MG63 (cell line): ENCODE measurements at regions not wholly inside any gene's neighbourhood (a gene's known extent, or its start where the extent isn't known, plus 50 kb on each side); places are given as distances from the start of the nearest gene placed in this dataset.
"Not testable (repeated sequence)": the region's sequence is repeated elsewhere in the genome, so short reads cannot be mapped to it uniquely, and the experiment has no call there.

Experiments
- DNase-seq: peaks from one replicate; pipeline ENCODE4 v3.0.0-alpha.2; 2020
- H3K27me3 ChIP-seq: fragments of 250-450 bp; sonication (Bioruptor Pico); 2 replicates; pipeline ENCODE4 v1.5.1; 2020; ENCODE audit warnings: mild to moderate bottlenecking, moderate library complexity
- H3K36me3 ChIP-seq: fragments of 250-450 bp; sonication (Bioruptor Pico); 2 replicates; pipeline ENCODE4 v1.5.1; 2020; ENCODE audit warnings: mild to moderate bottlenecking, moderate library complexity
- H3K4me3 ChIP-seq: fragments of 250-450 bp; sonication (Bioruptor Pico); 2 replicates; pipeline ENCODE4 v1.5.1; 2020; ENCODE audit warnings: mild to moderate bottlenecking, moderate library complexity
- H3K9me3 ChIP-seq: fragments of 250-450 bp; sonication (Bioruptor Pico); 2 replicates; pipeline ENCODE4 v1.5.1; 2020; ENCODE audit warnings: mild to moderate bottlenecking, moderate library complexity

- H3K36me3 ChIP-seq = no peaks in the 10 kb centered on the region
- H3K9me3 ChIP-seq = no peaks in the 10 kb centered on the region
- DNase-seq = no peak
Observed at GRCh38 chr16:79379095-79379494, 221.4 kb downstream of the MAF start.

DNA sequence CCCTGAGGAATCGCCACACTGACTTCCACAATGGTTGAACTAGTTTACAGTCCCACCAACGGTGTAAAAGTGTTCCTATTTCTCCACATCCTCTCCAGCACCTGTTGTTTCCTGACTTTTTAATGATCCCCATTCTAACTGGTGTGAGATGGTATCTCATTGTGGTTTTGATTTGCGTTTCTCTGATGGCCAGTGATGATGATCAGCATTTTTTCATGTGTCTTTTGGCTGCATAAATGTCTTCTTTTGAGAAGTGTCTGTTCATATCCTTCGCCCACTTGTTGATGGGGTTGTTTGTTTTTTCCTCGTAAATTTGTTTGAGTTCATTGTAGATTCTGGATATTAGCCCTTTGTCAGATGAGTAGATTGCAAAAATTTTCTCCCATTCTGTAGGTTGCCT lies 223.5 kb downstream of the MAF start:
- H3K9me3 ChIP-seq, DNase-seq, H3K4me3 ChIP-seq, H3K27me3 ChIP-seq, H3K36me3 ChIP-seq: not testable (repeated sequence)

More at GRCh38 chr16:79379095-79379494, 221.4 kb downstream of the MAF start:
- Histone ChIP-seq H3K27me3 (no peaks in the 10 kb centered on the region), H3K4me3 (no peak overlapping the region)

- Histone ChIP-seq H3K4me3 (no peak overlapping the region), H3K27me3 (no peaks in the 10 kb centered on the region), H3K9me3 (no peaks in the 10 kb centered on the region), H3K36me3 (no peaks in the 10 kb centered on the region)
- DNase-seq = no peak
Observed at GRCh38 chr16:79375351-79375750, 225.2 kb downstream of the MAF start.

GRCh38 chr16:79372503-79373184 lies 227.9 kb downstream of the MAF start:
- Histone ChIP-seq H3K27me3 (no peaks in the 10 kb centered on the region), H3K4me3 (no peak overlapping the region), H3K36me3 (no peaks in the 10 kb centered on the region), H3K9me3 (no peaks in the 10 kb centered on the region)
- DNase-seq = peak; percentile 77

DNA sequence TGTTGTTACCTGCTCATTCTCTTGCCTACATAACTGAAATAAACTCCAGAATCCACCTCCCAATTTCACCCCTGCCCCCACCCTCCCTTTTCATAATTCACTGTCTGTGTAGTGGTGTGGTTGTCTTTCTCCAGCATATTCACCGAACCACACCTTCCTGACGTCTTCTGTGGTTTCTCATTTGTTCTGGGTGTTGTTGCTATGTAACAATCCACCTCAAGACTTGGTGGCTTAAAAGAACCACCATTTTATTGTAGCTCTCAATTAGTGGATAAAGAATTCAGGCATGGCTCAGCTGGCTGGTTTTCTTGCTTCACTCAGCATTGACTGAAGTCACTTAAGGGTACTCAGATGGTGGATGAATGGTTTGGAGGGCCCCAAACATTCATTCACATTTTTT lies 229.8 kb downstream of the MAF start:
- no peak for DNase-seq
- Histone ChIP-seq H3K36me3 (no peaks in the 10 kb centered on the region), H3K4me3 (no peak overlapping the region), H3K9me3 (no peaks in the 10 kb centered on the region), H3K27me3 (no peaks in the 10 kb centered on the region)

GRCh38 chr16:79369796-79370195 lies 230.7 kb downstream of the MAF start:
- DNase-seq = peak; percentile 7
- no peak overlapping the region for H3K4me3 ChIP-seq
- no peaks in the 10 kb centered on the region for H3K36me3 ChIP-seq
- no peaks in the 10 kb centered on the region for H3K9me3 ChIP-seq
- no peaks in the 10 kb centered on the region for H3K27me3 ChIP-seq

DNA sequence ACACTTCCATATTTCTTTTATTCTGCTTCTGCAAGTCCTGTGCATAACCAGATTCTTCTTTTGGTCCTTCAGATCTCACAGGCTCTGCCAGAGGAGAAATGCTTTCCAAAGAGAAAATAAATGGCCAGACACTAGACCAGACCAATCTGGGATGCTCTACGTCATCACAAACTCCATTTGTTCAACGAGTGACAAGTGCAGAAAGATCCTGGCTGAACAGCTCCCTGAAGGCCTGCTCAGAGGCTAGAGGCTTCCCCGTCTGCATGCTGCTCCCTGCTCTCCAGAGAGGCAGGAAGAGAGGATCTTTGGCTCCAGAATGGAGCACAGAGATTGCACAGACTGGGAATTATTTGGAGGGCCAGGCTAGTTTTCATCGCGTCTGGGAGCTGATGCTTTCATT lies 232.7 kb downstream of the MAF start:
- H3K27me3 ChIP-seq = no peaks in the 10 kb centered on the region
- no peak for DNase-seq

GRCh38 chr16:79366635-79367034 lies 233.9 kb downstream of the MAF start:
- H3K4me3 ChIP-seq = no peak overlapping the region
- DNase-seq = no peak
- H3K9me3 ChIP-seq = no peaks in the 10 kb centered on the region
- no peaks in the 10 kb centered on the region for H3K27me3 ChIP-seq
- H3K36me3 ChIP-seq = no peaks in the 10 kb centered on the region

More for the DNA sequence above, 232.7 kb downstream of the MAF start:
- Histone ChIP-seq H3K9me3 (no peaks in the 10 kb centered on the region), H3K36me3 (no peaks in the 10 kb centered on the region), H3K4me3 (no peak overlapping the region)

- no peaks in the 10 kb centered on the region for H3K36me3 ChIP-seq
- DNase-seq = no peak
Observed at GRCh38 chr16:79365702-79366101, 234.8 kb downstream of the MAF start.

DNA sequence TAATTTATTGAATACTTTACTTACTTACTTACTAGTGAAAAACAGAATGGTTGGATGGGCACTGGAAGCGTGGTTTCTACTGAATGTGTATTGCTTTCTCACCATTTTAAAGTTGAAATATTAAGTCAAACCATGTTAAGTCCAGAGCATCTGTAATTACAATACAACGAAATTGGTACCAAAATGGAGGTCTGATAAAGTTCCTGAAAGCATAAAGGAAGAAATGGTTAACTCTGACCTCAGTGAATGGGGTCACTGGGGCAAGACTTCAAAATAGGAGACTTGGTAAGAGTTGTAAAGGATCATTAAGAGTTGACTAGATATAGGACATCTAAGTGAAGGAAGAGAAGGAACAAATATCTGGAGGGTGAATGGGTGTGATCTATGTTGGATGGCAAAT lies 237.1 kb downstream of the MAF start:
- Histone ChIP-seq H3K9me3 (no peaks in the 10 kb centered on the region), H3K36me3 (no peaks in the 10 kb centered on the region), H3K4me3 (no peak overlapping the region), H3K27me3 (no peaks in the 10 kb centered on the region)
- DNase-seq = no peak

More at GRCh38 chr16:79365702-79366101, 234.8 kb downstream of the MAF start:
- no peaks in the 10 kb centered on the region for H3K9me3 ChIP-seq
- no peaks in the 10 kb centered on the region for H3K27me3 ChIP-seq
- no peak overlapping the region for H3K4me3 ChIP-seq

- Histone ChIP-seq H3K4me3 (no peak overlapping the region), H3K36me3 (no peaks in the 10 kb centered on the region), H3K27me3 (no peaks in the 10 kb centered on the region), H3K9me3 (no peaks in the 10 kb centered on the region)
- DNase-seq = no peak
Observed at GRCh38 chr16:79363035-79363434, 237.5 kb downstream of the MAF start.

GRCh38 chr16:79362300-79362970 lies 238.1 kb downstream of the MAF start:
- Histone ChIP-seq H3K27me3 (no peaks in the 10 kb centered on the region), H3K36me3 (no peaks in the 10 kb centered on the region), H3K9me3 (no peaks in the 10 kb centered on the region), H3K4me3 (no peak overlapping the region)
- DNase-seq = no peak

DNA sequence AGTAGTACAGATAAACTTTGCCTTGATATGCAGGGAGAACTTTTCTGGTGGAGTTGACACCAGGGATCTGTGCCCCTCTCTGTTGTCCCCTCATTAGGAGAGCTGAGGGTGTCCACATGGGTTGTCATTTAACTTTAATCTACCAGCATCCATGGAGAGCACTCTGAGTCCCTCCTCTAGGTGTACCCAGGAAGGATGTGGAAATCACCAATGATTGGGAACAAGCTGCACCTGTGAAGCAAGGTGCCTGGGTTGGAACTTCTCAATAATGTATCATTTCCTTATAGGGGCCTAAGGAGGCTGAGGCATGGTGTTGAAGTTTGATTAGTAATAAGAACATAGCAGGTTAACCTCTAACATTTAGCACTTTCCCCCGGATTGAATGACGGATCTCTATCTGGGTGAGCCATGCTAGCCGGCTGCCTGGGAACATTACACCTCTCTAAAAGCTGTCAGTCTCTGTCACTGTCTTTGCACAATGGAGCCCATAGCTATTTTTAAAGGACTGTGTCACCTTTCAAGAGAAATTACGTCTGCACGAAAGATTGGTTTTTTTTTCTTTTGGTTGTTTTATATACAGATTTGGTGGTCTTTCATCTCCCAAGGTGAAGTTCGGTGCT lies 239.3 kb downstream of the MAF start:
- Histone ChIP-seq H3K27me3 (no peaks in the 10 kb centered on the region), H3K9me3 (no peaks in the 10 kb centered on the region), H3K4me3 (no peak overlapping the region), H3K36me3 (no peaks in the 10 kb centered on the region)
- no peak for DNase-seq

DNA sequence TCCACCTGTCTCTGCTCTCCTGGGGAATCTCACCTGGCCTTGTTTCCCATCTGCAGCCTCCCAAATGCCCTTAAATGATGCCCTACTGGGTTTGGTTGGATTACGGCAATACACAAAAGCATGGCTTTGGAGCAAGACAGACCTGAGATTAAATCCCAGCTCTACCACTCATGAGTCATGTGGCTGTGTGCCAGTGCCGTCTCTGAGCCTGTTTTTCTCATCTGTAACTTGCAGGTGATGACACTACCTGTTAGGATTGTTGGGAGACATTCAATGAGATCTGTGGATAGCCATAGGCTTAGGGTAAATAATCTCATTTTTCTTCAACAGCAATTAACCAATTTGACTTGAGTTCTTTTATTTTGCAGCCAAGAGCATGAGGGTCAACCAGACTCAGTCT lies 240.3 kb downstream of the MAF start:
- Histone ChIP-seq H3K4me3 (no peak overlapping the region), H3K9me3 (no peaks in the 10 kb centered on the region), H3K36me3 (no peaks in the 10 kb centered on the region), H3K27me3 (no peaks in the 10 kb centered on the region)
- peak; percentile 2 for DNase-seq

DNA sequence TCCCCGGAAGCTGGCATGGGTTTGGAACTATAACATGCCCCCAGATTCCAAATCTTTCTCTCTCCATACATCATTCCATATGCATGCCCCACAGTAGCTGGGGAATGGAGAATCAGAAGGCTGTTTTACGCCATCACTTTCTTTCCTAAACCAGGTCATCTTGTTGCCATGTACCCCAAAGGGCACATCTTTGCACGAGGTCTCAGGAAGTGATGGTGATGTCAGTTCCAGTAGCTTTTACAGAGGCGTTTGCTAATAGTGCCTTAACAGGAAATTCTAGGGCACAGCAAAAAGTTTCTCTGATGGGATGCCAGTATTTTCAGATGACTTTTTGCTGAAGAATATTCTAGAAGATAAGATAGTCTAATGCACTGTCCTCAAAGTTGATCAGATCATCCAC lies 241.5 kb downstream of the MAF start:
- H3K36me3 ChIP-seq = no peaks in the 10 kb centered on the region
- no peak for DNase-seq
- H3K9me3 ChIP-seq = no peaks in the 10 kb centered on the region
- no peak overlapping the region for H3K4me3 ChIP-seq
- H3K27me3 ChIP-seq = no peaks in the 10 kb centered on the region

GRCh38 chr16:79358188-79358587 lies 242.3 kb downstream of the MAF start:
- no peak overlapping the region for H3K4me3 ChIP-seq
- H3K27me3 ChIP-seq = no peaks in the 10 kb centered on the region
- H3K36me3 ChIP-seq = no peaks in the 10 kb centered on the region
- DNase-seq = no peak
- H3K9me3 ChIP-seq = no peaks in the 10 kb centered on the region

- no peak overlapping the region for H3K4me3 ChIP-seq
- H3K36me3 ChIP-seq = no peaks in the 10 kb centered on the region
- DNase-seq = no peak
- no peaks in the 10 kb centered on the region for H3K27me3 ChIP-seq
- H3K9me3 ChIP-seq = no peaks in the 10 kb centered on the region
Observed at GRCh38 chr16:79355600-79356358, 244.8 kb downstream of the MAF start.
